GM13977 (cell line): ENCODE measurements at regions not wholly inside any gene's neighbourhood (a gene's known extent, or its start where the extent isn't known, plus 50 kb on each side); places are given as distances from the start of the nearest gene placed in this dataset.

Source experiments
- DNase-seq: peaks from one replicate; pipeline ENCODE4 v3.0.0; 2012; ENCODE audit warnings: low spot score
- CTCF ChIP-seq: IDR thresholded peaks from 2 replicates; pipeline ENCODE4 v1.5.1; 2012; ENCODE audit warnings: mild to moderate bottlenecking, control low read depth; ENCODE audit not compliant: insufficient read depth; ENCODE audit errors: extremely low read depth, missing control alignments
- in situ Hi-C: fragments of 300-500 bp; cut with MboI; formaldehyde crosslinking; loops from one replicate; pipeline ENCODE4 v1.12.0; 2022; ENCODE audit warnings: low sequenced_read_pairs, low pct_unique_long_range_greater_than_20kb, mixed read lengths, inconsistent platforms; ENCODE audit not compliant: unreplicated experiment

GRCh38 chr9:109600142-109600541 is 102.0 kb upstream of the PTPN3 start:
- no peak for TF ChIP-seq CTCF
- no peak for DNase-seq
- in situ Hi-C loops: no loop called here

GRCh38 chr9:109601181-109601580 is 103.1 kb upstream of the PTPN3 start:
- DNase-seq: no peak
- in situ Hi-C loops: no loop called here
- no peak for TF ChIP-seq CTCF

- no peak for DNase-seq
- in situ Hi-C loops: no loop called here
- TF ChIP-seq CTCF: no peak
These were observed 104.9 kb upstream of the PTPN3 start for GRCh38 chr9:109602987-109603386.

- no peak for TF ChIP-seq CTCF
- no peak for DNase-seq
- in situ Hi-C loops: no loop called here
These were observed 106.0 kb upstream of the PTPN3 start for GRCh38 chr9:109604131-109604530.

- no peak for TF ChIP-seq CTCF
- in situ Hi-C loops: no loop called here
- DNase-seq: no peak
These were observed 106.7 kb upstream of the PTPN3 start for GRCh38 chr9:109604781-109605180.

GRCh38 chr9:109609060-109609459 is 111.0 kb upstream of the PTPN3 start:
- TF ChIP-seq CTCF: no peak
- no peak for DNase-seq
- in situ Hi-C loops: no loop called here

GRCh38 chr9:109616571-109617120 is 118.5 kb upstream of the PTPN3 start:
- TF ChIP-seq CTCF: no peak
- in situ Hi-C loops: no loop called here

More at GRCh38 chr9:109616571-109617120, 118.5 kb upstream of the PTPN3 start:
- no peak for DNase-seq
